A549 (cell line): ENCODE measurements at regions not wholly inside any gene's neighbourhood (a gene's known extent, or its start where the extent isn't known, plus 50 kb on each side); places are given as distances from the start of the nearest gene placed in this dataset.

Source experiments
- CTCF ChIP-seq: fragments of >200 bp; sonication (Bioruptor Twin); formaldehyde crosslinking; IDR thresholded peaks from 3 replicates; pipeline ENCODE4 v1.5.1; 2016
- HDAC2 ChIP-seq: fragments of 200-600 bp; sonication (generic); IDR thresholded peaks from 2 replicates; pipeline ENCODE4 v1.6.1; 2016
- JUN ChIP-seq, 2 experiments: fragments of >200 bp; sonication (Bioruptor Twin); formaldehyde crosslinking; IDR thresholded peaks; 2 replicates in 1 of 2; 3 replicates in 1 of 2; pipeline ENCODE4 v1.6.1; 2016 to 2017
- POLR2A ChIP-seq: IDR thresholded peaks from 2 replicates; pipeline ENCODE4 v1.6.1; 2012; ENCODE audit warnings: mild to moderate bottlenecking, low read length

GRCh38 chr9:26460624-26461023 is 432.0 kb downstream of the CAAP1 start:
- TF ChIP-seq CTCF (no peak), POLR2A (no peak), HDAC2 (no peak), JUN (IDR thresholded peaks at IDR 0.05) (no peak)
